ENCODE measurements at regions not wholly inside any gene's neighbourhood (a gene's known extent, or its start where the extent isn't known, plus 50 kb on each side); places are given as distances from the start of the nearest gene placed in this dataset.

DNA sequence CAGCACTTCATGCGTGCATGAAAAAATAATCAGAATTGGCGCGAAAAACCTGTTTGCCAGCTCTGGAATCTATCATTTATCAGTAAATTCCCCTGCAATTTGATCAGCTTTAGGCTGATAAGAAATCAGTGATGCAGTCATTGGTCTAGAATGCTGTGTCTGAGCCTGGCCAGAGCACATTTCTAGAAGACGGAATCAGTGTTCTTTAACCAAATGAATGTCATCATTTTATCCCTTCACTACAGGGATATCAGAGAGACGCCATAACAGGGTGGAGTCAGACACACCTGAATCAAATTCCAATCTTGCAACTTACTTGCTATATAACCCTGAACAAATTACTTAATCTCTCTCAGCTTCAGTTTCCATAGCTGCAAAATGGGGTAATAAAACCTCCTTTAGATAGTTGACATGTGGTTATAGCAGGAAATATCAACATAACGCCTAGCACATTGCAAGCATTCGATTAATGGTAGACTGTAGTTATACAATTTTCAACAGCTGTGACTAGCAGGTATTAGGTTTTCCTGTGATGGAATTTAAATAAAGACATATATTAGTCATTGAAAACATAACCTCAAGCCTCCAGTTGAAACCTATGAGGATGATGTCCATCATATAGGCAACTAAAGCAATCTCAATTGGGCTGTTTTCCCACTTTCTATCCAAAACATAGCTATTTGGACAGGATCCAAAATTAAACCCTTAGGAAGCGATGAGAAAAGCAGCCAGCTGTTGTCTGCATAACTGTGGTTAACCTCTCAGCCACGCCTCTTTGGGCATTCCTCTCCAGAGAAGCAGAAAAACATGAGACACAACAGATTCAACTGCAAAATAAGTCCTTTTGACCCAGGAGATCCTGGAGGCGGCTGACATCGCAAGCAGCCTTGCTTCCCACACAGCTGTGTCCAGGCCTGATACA is 51.6 kb upstream of the UBL3 start:
- Histone ChIP-seq H3K4me3 (peak overlapping the region in 1 of 7 experiments; percentile 17), H3K27ac (peak overlapping the region in 6 of 21 experiments; percentile 33 to 91 (median 60))

Data from skin epidermis (tissue), 12 donors.